SKM-1 treated with dmso at 0.1 percent for 144 hours (cell line): ENCODE measurements at regions not wholly inside any gene's neighbourhood (a gene's known extent, or its start where the extent isn't known, plus 50 kb on each side); places are given as distances from the start of the nearest gene placed in this dataset.
"Not testable (repeated sequence)": the region's sequence is repeated elsewhere in the genome, so short reads cannot be mapped to it uniquely, and the experiment has no call there.

ENCODE experiments used
- DNase-seq: peaks from one replicate; lab custom pipeline; 2025; ENCODE audit not compliant: unreplicated experiment; lab: John Stamatoyannopoulos, UW

DNA sequence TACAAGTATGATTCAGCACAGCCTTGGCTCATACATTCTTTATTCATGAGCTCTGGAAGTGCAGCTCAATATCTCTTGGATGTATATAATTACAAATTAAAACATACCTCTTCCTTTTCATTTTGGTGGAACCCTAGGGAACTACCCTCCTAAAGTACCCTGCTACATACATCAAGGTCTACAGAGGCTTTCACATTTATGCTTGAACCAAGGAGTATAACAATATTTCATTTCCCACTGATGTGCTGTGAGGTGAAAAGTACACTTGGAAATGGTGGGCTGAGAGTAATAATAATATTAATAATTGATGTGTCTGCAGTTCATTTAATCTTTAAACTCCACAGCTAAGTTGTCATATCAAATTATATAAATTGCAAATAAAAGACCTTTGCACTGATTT is 142.2 kb upstream of the LRRC3B start:
- no peak for DNase-seq

DNA sequence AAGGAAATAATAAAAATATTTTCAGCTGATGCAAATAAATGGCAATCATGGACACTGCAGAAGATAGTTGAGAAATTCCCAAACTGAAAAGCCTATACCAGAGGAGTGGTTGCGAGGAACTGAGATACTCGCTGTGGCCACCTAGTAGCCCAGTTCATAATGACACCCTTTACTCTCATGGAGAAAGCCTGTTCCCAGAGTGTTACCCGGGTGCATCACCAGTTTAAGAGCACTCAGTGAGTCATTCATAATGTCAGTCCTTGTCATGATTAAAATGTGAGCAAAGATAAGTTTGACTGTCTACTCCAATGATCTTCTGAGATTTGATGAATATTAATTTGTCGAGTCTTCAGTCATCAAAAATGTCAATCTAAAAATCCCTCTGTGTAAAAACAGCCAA is 138.4 kb upstream of the LRRC3B start:
- DNase-seq = no peak

DNA sequence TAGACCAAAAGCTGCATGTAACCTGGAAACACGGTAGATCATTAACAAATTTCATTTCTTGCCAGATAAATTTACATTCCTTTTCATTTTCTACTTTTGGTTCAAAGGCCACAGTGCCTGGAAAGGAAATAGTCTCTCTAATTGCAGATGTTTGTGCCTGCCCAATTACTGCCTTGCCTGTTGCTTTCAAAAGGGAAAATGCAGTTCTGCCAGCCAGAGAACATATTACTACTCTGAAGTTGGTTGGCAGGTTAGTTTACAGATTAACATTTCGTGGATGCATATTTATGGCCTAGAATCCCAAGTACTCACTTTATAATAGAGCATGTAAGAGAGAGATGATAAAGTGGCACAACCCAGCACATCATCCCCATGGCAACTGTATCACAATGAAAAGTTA is 124.3 kb upstream of the LRRC3B start:
- DNase-seq = no peak

DNA sequence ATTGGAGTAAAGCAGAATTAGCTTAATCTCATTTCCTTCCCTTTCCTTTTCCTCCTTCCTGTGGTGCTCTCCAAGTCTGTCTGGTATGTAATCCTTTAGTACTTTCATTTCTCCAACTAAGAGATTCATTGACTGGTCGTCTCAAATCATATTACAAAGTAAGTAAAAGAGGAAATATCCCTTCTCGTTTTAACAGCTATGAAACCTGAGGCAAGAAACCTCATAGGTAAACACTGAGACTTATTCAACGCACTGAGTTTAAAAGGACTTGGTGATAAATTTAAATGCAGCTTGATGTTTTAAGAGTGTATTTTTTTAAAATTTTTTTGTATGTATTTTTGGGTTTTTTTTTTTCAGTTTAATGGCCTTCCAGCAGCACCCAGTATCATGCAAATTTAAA is 117.2 kb upstream of the LRRC3B start:
- no peak for DNase-seq

DNA sequence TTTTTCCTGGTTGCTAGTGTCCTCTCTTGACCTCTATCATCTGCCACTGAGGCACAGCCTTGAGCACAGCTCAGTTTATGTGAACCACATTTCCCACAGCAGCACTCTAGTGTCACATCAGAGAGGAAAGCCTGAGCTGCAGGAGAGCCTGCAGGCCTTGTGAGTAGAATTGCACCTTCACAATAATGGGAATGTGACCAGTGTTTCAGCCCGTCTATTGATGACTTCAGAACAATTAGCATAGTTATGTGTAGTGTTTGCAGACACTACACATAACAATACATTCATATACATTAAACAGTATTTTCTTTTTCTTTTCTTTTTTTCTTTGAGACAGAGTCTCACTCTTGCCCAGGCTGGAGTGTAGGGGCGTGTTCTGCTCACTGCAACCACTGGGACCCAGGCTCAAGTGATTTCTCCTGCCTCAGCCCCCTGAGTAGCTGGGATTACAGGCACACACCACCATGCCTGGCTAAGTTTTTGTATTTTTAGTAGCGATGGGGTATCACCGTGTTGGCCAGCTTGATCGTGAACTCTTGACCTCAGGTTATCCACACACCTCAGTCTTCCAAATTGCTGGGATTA is 108.0 kb upstream of the LRRC3B start:
- DNase-seq = not testable (repeated sequence)

DNA sequence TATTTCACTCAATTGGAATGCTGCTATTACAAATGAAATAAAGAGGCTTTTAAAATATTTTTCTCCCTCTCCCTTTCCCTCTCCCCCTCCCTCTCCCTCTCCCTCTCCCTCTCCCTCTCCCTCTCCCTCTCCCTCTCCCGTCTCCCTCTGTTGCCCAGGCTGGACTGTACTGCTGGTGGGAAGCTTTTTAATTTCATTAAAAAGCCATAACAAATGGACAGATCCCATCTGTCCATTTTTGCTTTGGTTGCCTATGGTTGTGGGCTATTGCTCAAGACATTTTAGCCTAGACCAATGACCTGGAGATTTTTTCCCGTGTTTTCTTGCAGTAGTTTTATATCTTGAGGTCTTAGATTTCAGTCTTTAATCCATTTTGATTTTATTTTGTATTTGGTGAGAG is 107.2 kb upstream of the LRRC3B start:
- DNase-seq = no peak

DNA sequence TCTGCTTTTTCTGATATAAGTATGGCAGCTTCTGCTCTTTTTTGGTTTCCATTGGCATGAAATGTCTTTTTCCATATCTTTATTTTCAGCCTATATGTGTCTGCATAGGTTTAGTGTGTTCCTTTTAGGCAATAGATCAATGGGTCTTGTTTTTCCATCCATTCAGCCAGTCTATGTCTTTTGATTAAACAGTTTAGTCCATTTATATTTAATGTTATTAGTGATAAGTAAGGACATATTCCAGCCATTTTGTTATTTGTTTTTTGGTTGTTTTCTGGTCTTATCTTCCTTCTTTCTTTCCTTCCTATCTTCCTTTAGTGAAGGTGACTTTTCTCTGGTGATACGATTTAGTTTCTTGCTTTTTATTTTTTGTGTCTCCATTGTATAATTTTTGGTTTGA is 101.3 kb upstream of the LRRC3B start:
- no peak for DNase-seq

DNA sequence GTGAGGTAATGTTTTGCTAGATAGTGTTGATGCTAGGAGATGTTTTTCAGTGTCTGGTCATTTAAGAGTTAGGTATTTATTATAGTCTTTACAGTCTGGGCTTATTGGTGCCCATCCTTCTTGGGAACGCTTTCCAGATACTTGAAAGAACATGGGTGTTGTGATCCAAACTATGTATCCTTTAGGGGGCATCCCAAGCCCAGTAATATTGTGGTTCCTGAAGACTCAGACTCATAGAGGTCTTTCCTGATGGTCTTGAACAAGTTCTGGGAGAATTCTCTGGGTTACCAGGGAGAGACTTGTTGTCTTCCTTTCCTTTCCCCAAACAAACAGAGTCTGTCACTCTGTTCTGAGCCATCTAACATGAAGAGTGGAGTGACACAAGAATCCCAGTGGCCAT is 99.7 kb upstream of the LRRC3B start:
- DNase-seq = no peak

DNA sequence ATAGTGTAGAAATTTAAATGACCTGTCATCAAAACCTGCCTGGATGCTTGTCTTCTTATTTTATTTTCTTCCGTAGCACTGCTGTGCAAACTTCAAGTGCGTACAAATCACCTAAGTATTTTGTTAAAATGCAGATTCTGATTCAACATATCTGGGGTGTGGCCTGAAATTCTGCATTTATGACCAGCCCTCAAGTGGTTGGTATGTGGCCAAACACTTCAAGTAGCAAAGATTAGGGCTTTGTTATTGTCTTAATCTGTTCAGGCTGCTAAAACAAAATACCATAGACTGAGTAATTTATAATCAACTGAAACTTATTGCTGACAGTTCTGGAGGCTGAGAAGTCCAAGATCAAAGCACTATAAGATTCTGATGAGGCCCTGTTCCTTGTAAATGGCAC is 97.6 kb upstream of the LRRC3B start:
- no peak for DNase-seq

DNA sequence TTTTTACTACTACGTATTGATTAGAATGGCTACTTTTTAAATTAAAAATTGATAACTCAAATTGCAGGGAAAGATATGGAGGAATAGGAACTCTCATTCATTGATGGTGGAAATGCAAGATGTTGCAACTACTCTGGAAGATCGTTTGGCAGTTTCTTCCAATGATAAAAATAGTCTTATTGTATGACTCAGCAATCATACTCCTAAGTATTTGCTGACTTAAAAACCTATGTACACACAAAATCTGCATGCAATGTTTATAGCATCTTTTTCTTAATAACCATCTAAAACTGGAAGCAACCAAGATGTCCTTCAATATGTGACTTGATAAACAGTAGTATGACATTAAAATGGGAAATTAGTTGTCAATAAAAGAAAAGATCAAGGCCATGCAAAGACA is 87.4 kb upstream of the LRRC3B start:
- no peak for DNase-seq

DNA sequence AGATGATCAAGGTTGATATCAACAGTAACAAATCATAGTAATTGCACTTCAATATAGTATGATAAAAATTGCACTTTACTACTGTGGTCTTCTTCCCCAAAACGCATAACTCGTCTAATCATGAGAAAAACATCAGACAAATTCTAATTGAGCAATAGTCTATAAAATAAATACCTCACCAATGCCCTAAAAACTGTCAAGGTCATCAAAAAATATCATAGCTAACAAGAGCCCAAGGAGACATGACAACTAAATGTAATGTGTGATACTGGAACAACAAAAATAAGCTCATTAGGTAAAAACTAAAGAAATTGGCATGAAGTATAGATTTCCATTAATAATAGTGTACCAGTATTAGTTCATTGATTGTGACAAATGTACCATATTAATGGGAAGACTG is 85.6 kb upstream of the LRRC3B start:
- no peak for DNase-seq

DNA sequence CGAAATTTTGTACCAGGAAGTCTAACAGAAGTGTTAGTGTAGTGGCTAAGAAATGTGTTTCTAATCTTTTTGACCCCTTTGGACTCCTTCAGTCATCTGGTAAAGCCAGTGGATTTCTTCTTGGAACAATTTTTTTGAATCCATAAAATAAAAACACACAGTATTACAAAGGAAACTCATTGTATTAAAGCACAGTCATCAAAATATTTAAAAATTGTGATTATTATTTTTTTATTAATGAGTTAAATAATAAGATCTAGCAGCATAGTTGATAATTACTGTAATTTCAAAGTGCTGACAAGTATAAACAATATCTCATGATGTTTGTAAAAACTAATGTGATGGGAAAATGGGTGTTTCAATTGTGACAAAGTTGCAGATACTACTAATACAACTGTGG is 72.2 kb upstream of the LRRC3B start:
- DNase-seq = no peak

DNA sequence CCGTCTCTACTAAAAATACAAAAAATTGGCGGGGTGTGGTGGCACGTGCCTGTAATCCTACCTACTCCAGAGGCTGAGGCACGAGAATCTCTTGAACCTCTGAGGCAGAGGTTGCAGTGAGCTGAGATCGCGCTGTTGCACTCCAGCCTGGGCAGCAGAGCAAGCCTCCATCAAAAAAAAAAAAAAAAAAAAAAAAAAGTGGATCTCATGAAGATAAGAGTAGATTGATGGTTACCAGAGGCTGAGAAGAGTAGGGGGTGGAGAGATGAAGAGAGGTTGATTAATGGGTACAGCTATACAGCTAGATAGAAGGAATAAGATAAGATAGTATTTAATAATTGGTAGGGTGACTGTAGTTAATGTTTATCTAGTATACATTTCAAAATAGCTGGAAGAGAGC is 65.9 kb upstream of the LRRC3B start:
- no peak for DNase-seq

DNA sequence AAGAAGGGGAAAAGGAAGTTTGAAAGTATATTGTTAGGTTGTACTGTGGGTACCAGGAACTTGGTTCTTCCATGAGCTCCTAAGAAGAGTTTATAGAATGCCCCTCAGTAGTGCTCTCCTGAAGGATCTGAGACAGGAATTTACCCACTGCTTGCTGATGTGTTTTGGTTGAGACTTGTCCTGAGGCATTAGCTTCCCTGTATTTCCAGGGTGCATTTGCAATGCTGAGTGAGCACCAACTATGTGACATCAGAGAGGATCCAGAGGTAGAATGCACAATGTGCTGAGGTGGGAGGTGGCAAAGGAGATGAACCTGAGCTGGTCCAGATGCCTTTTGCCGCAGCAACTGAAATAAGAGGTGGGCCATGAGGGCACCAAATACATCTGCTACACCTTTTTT is 64.3 kb upstream of the LRRC3B start:
- no peak for DNase-seq

DNA sequence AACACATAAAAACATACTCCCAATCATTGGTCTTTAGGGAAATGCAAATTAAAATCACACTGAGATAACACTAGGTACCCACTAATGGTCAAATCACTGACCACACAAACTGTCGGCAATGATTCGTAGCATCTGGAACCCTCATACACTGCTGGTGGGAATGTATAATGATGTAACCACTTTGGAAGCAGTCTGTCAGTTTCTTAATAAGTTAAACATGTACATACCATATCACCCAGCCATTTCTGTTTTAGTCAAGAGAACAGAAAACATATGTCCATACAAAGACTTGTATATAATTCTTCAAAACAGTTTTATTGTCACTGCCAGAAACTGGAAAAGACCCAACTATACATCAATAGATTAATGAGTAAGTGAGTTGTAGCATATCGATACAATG is 63.3 kb upstream of the LRRC3B start:
- no peak for DNase-seq

DNA sequence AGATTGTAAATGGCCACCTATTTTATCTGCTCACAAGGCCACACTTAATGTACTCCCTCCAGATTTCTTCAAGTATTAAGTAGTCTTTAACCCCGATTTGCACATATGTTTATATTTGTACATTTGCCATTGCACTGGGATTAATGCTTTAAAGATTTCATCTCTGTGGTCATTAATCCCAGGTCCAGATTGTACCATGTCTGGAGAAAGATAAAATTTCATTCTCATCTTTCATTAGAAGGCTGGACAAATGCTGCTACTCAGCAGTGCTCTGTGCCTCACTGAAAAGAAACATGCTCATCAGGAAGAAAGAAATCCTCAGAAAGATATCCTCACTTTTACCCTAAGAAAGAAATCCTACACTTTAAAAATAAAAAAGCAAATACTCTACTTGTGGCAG is 62.5 kb upstream of the LRRC3B start:
- no peak for DNase-seq

DNA sequence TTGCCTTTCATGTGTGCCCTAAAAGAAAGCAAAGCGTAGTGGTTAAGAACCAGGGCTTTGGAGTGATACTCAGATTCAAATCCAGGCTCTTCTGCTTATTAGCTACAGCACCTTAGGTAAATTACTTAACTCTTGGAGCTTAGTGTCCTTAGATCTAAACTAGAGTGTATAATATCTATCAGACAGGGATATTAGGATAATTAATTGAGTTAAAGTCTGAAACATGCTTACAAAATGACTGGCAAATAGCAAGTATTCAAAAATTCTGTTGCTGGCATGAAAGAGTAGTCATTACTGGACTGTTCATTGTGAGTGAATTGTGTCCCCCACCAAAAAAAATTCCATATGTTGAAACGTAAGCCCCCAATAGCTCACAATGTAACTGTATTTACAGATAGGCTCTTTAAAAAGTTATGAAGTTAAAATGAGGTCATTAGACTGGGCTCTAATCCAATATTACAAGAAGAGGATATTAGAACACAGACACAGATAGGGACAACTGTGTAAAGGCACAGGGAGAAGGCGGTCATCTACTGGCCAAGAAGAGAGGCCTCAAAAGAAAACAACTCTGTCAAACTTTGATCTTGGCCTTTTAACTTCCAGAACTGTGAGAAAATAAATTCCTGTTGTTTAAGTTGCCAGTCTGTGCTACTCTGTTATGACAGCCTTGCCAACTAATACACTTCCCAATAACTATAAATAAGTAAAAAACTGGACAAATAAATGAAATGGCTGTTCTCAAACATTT is 60.4 kb upstream of the LRRC3B start:
- no peak for DNase-seq
